ENCODE measurements at regions not wholly inside any gene's neighbourhood (a gene's known extent, or its start where the extent isn't known, plus 50 kb on each side); places are given as distances from the start of the nearest gene placed in this dataset.

GRCh38 chr14:101409006-101409543, 152.2 kb upstream of the DIO3 start:
- no peak overlapping the region for H3K4me3 ChIP-seq (ENCODE audit: low read length)
- peaks cover 78% of the 10 kb centered on the region for H3K27me3 Mint-ChIP-seq
- H3K27ac ChIP-seq (ENCODE audit: low read depth in 1 of 2, low read length in 2 of 2): no peak overlapping the region
- no peak for ATAC-seq (ENCODE audit: poor library complexity)
- H3K4me1 ChIP-seq (ENCODE audit: insufficient read depth, low read length): no peaks in the 10 kb centered on the region
- H3K4me3 Mint-ChIP-seq: no peak overlapping the region
- H3K9me3 Mint-ChIP-seq: no peaks in the 10 kb centered on the region
- no peaks in the 10 kb centered on the region for H3K36me3 ChIP-seq (ENCODE audit: insufficient read depth, low read length)
- intact Hi-C loops (cut with DNase I, micrococcal nuclease): no loop called here
- ChIA-PET CTCF (no interaction called here), POLR2A (no interaction called here)
- no peak for DNase-seq
- TF ChIP-seq CTCF (IDR thresholded peaks at IDR 0.05): no peak
- no peaks in the 10 kb centered on the region for H3K9me3 ChIP-seq (ENCODE audit: control insufficient read depth in 1 of 2, insufficient read depth in 1 of 2, low read length in 2 of 2)
- H3K27ac Mint-ChIP-seq: no peak overlapping the region
- no peaks in the 10 kb centered on the region for H3K4me1 Mint-ChIP-seq (ENCODE audit: low read depth)
- peaks cover 0 to 5% of the 10 kb centered on the region in 2 experiments for H3K27me3 ChIP-seq (ENCODE audit: control insufficient read depth in 1 of 2, insufficient read depth in 2 of 2, low read length in 2 of 2)
- H3K36me3 Mint-ChIP-seq (ENCODE audit: low read depth): no peaks in the 10 kb centered on the region

- Histone ChIP-seq H3K4me3 (ENCODE audit: low read length) (no peak overlapping the region), H3K4me1 (ENCODE audit: insufficient read depth, low read length) (no peaks in the 10 kb centered on the region), H3K9me3 (ENCODE audit: control insufficient read depth in 1 of 2, insufficient read depth in 1 of 2, low read length in 2 of 2) (no peaks in the 10 kb centered on the region), H3K36me3 (ENCODE audit: insufficient read depth, low read length) (no peaks in the 10 kb centered on the region), H3K27ac (ENCODE audit: low read depth in 1 of 2, low read length in 2 of 2) (no peak overlapping the region), H3K27me3 (ENCODE audit: control insufficient read depth in 1 of 2, insufficient read depth in 2 of 2, low read length in 2 of 2) (peaks cover 10 to 15% of the 10 kb centered on the region in 2 experiments)
- ATAC-seq (ENCODE audit: poor library complexity) (no peak), DNase-seq (no peak)
- Mint-ChIP-seq H3K36me3 (ENCODE audit: low read depth) (no peaks in the 10 kb centered on the region), H3K27ac (no peak overlapping the region), H3K9me3 (no peaks in the 10 kb centered on the region), H3K27me3 (peaks cover 82% of the 10 kb centered on the region), H3K4me3 (no peak overlapping the region), H3K4me1 (ENCODE audit: low read depth) (no peaks in the 10 kb centered on the region)
- intact Hi-C loops (cut with DNase I, micrococcal nuclease): no loop called here
- ChIA-PET CTCF (no interaction called here), POLR2A (no interaction called here)
- no peak for TF ChIP-seq CTCF (IDR thresholded peaks at IDR 0.05)
Measured at GRCh38 chr14:101410126-101410525, 151.2 kb upstream of the DIO3 start.

GRCh38 chr14:101411151-101411550, 150.1 kb upstream of the DIO3 start:
- Mint-ChIP-seq H3K36me3 (ENCODE audit: low read depth) (no peaks in the 10 kb centered on the region), H3K4me3 (no peak overlapping the region), H3K27ac (no peak overlapping the region), H3K27me3 (peaks cover 87% of the 10 kb centered on the region), H3K9me3 (no peaks in the 10 kb centered on the region), H3K4me1 (ENCODE audit: low read depth) (no peaks in the 10 kb centered on the region)
- H3K4me1 ChIP-seq (ENCODE audit: insufficient read depth, low read length): no peaks in the 10 kb centered on the region
- H3K9me3 ChIP-seq (ENCODE audit: control insufficient read depth in 1 of 2, insufficient read depth in 1 of 2, low read length in 2 of 2): no peaks in the 10 kb centered on the region
- ChIA-PET CTCF (no interaction called here), POLR2A (no interaction called here)
- H3K27ac ChIP-seq (ENCODE audit: low read depth in 1 of 2, low read length in 2 of 2): no peak overlapping the region
- H3K27me3 ChIP-seq (ENCODE audit: control insufficient read depth in 1 of 2, insufficient read depth in 2 of 2, low read length in 2 of 2): peaks cover 14 to 23% of the 10 kb centered on the region in 2 experiments
- DNase-seq (no peak), ATAC-seq (ENCODE audit: poor library complexity) (no peak)
- intact Hi-C loops (cut with DNase I, micrococcal nuclease): no loop called here
- H3K4me3 ChIP-seq (ENCODE audit: low read length): no peak overlapping the region
- no peak for TF ChIP-seq CTCF (IDR thresholded peaks at IDR 0.05)
- H3K36me3 ChIP-seq (ENCODE audit: insufficient read depth, low read length): no peaks in the 10 kb centered on the region

Data from CD4-positive, alpha-beta T cell (primary cell).